ENCODE measurements at regions not wholly inside any gene's neighbourhood (a gene's known extent, or its start where the extent isn't known, plus 50 kb on each side); places are given as distances from the start of the nearest gene placed in this dataset.

GRCh38 chr9:16044579-16044881 is 491.7 kb downstream of the CCDC171 start:
- no peak for TF ChIP-seq REST (IDR thresholded peaks at IDR 0.05; ENCODE audit: low read depth, low read length)
- no peak for TF ChIP-seq POLR2AphosphoS5 (IDR thresholded peaks at IDR 0.05; ENCODE audit: low read depth, low read length)

All from SK-N-SH (cell line).